ENCODE measurements at regions not wholly inside any gene's neighbourhood (a gene's known extent, or its start where the extent isn't known, plus 50 kb on each side); places are given as distances from the start of the nearest gene placed in this dataset.
A peak's percentile ranks its signal among the peaks of the same experiment; 100 is the strongest.

DNA sequence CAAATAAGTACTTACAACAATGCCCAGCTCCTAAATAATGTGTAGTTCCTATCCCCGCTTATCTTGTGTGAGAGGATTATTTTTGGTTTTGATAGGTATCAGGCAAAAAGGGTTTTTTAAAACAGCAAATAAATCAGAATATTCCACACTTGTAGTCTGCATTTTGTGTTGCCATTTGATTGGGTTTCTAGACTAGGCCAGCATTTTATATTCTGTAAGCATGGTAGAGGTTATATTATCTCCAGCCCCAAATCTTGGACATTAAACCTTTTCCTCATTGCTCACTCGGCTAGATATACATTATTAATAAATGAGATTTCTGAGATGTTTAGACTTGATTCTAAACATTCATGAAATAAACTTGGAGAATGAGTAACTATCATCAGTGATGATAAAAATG, 165.7 kb upstream of the C1orf21 start:
- no peak for DNase-seq

DNA sequence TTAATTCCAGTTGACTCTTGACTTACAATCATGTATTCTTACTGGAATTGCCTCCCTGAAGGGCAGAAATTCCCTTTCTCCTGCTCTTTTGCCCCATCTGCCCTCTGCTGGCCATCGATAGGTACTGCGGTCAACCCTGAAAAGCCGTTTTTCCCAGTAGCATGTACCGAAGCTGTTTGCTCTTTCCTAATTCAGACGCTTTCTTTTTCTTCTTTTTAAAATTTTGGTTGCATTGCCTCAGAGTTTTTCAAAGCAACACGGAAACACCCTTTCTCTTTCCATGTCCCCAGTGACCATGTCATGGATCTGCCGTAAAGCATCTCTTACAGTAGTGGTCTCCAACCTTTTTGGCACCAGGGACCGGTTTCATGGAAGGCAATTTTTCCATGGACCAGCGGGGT, 164.2 kb upstream of the C1orf21 start:
- DNase-seq = no peak

- no peak for DNase-seq
These were observed 163.6 kb upstream of the C1orf21 start for GRCh38 chr1:184223216-184223615.

GRCh38 chr1:184225283-184226099, 161.3 kb upstream of the C1orf21 start:
- peak in 1 of 2 experiments; percentile 19 for DNase-seq

GRCh38 chr1:184226100-184226487, 160.7 kb upstream of the C1orf21 start:
- DNase-seq = no peak

DNA sequence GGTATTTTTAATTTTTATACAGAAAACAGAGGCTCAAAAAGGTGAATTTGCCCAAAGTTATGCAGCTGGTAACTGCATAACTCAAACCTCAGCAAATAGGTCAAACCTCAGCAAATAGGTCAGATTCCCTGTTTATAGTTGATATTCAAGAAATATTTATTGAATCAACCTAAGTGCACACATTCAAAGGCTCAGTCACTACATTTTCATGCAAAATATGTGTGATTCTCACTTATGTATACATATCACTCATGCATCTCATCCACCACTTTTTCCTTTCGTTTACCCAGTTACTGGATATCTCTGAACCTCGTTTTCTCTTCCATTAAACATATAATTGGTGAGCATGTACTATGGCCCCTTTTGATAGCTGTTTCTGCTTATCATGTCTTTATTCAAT, 158.3 kb upstream of the C1orf21 start:
- DNase-seq = no peak

DNA sequence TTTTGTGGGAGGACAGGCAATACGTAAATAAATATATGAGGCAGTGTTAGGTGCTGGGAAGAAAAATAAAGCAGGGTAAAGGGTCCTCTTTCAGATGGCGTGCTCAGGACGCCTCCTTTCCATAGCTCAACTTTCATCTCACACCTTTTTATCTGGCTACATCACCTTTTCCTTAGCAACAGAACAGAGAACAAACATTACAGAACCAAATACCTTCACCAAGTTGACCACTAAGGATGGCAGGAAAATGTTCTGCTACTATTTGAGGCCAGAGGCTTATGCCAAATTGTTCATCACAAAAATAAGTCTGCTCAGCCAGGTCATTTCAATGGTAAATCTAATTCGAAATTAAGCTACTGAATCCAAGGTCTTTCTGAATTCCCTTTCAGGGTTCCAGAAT, 149.2 kb upstream of the C1orf21 start:
- no peak for DNase-seq

GRCh38 chr1:184241446-184241845, 145.4 kb upstream of the C1orf21 start:
- no peak for DNase-seq

DNA sequence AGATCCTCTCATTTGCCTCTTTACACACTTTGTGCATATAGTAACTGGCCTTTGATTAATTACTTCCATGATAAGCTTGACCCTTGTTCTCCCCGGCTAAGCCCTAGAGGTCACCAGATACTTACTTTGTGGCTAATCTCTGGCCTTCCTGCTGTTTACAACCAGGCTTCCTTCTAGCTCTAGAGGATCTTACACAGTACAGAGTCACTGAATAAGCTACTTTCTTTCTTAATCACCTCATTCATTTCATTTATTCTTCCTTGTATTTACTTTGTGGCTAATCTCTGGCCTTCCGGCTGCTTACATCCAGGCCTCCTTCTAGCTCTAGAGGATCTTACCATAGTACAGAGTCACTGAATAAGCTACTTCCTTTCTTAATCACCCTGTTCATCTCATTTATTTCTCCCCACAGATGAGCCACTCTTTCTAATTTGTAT, 144.3 kb upstream of the C1orf21 start:
- no peak for DNase-seq

DNA sequence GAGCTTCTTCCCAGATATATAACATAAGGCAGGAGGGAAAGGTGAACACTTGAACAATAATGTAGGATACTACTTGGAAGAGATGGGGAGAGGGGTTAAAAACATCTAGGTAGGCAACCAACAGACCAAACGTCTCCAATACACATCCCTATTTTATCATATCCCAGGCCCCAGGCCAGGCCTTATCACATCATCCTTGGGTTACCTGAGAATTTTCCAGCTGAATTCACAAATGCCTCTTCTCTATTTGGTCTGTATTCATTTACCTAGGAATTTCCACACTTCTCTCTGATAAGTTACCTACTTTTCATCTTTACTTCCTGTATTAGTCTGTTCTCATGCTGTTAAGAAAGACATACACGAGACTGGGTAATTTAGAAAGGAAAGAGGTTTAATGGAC, 141.9 kb upstream of the C1orf21 start:
- no peak for DNase-seq

DNA sequence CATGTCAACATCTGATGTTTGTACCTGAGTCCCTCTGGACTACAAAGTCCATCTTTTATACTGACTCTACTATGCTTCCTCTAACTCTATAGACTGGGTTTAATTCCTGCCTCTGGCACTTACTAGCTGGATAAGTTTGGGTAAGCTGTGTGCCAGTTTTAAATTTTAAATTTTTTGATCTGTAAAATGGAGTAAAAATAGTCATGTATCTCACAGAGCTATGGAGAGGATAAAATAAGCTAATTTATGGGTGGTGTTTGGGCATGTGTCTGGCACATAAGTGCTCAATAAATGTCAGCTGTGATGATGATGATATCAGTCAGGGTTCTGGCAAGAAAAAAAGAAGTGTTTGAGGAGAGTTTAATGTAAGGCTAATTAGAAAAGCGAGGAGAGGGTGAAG, 139.2 kb upstream of the C1orf21 start:
- no peak for DNase-seq

- no peak for DNase-seq
These were observed 132.9 kb upstream of the C1orf21 start for GRCh38 chr1:184253921-184254320.

DNA sequence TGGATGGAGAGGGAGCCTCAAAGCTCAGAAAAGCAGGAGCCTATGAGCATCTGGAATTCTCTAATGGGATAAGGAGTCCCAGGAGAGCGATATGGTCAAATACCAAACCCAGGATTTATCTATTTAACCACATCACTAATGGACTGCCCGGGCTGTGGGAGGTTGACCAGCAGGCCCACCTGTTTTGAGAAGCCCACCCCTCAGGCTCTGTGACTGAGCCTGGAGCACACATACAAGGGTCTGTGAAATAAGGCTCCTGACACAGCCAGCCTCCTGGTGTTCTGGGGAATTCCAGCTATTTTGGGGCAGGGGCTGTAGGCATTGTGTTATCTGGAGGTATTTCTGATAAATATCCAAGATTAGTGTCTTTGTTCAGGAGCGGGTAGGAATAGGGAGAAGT, 132.0 kb upstream of the C1orf21 start:
- DNase-seq = no peak

DNA sequence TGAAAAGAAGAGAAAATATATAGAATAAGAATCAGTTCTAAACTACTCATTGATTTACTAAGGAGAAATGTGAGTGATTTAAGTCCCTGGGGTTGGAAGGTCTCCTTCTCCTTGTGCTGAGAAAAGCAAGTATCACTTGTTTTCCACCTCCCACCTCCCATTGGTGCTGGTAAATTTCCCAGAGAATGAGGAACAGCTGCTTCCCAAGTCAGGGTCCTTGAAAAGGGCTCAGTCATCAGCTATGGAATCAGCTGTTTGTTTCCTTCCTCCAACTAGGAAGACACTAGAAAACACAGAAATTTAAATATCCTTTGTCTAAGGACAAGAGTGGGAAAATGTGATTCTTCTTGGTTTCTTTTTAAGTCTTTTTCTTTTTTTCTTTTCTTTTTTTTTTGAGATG, 131.3 kb upstream of the C1orf21 start:
- DNase-seq = no peak

- no peak for DNase-seq
These were observed 129.0 kb upstream of the C1orf21 start for GRCh38 chr1:184257873-184258272.

- DNase-seq = no peak
These were observed 128.3 kb upstream of the C1orf21 start for GRCh38 chr1:184258525-184258924.

GRCh38 chr1:184260382-184260781, 126.4 kb upstream of the C1orf21 start:
- no peak for DNase-seq

DNA sequence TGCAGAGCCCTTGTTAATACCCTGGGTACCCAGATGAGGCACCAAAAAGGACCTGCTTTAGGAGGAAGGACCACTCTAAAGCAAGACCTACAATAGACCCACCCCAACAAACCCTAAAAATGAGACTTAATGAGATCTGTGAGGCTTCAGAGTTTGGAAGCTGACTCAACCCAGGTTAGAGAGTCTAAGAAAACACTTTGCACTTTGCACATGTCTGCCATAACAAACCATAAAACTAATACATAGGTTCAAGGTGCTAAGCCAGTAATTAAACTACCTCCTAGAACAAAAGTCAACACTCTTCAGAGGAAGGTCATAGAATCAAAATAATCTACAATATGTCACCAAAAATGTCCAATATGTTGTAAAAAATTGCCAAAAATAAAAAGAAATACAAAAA, 124.7 kb upstream of the C1orf21 start:
- no peak for DNase-seq

- no peak for DNase-seq
These were observed 119.1 kb upstream of the C1orf21 start for GRCh38 chr1:184267747-184268146.

DNA sequence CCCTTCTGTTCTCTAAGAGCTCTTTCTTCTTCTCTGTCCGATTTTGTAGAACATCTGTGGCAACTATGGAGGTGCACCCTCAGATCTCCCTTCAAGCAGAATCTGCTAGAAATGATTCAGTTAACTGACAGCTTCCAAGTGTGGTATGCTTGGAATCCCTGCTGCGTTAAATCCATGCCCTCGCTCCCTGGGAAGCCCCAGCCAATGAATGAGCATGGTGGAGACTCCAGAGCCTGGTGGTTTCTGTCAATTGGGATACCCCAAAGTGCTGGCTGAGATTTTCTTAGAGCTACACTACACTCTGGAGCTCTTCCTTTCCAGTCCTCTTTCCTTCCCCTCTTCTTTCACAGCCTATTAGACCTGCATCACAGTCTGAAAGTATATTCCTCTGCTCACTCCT, 116.3 kb upstream of the C1orf21 start:
- DNase-seq = no peak

DNA sequence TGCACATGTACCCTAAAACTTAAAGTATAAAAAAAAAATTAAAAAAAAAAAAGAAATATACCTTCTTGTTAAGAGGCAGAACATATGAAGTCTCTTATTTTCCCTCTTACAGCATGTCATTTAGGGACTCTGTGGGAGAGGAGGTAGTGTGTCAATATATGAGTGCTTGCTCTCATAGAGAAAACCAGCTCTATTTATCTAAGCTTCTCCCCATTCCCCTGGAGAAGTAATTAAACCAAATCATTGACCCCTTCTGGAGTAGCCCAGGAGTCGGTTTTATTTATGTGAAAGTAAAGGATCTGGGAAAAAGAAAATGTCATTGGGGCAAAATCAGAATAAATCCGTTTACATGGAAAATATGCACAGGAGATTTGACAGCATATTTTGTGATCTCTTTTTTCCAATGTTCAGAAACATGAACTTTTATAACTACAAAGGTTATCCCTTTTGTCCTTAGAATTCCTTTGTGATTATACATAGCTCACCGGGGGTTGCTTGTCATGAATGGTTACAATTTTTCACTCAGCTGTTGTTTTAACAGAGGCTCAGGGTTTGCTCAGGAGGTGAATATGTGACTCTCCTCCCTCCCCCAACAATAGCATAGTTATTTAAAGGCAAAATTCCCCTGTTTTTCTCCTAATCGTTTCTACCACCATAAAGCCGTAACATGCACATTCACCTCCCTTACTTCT, 114.5 kb upstream of the C1orf21 start:
- DNase-seq = no peak

DNA sequence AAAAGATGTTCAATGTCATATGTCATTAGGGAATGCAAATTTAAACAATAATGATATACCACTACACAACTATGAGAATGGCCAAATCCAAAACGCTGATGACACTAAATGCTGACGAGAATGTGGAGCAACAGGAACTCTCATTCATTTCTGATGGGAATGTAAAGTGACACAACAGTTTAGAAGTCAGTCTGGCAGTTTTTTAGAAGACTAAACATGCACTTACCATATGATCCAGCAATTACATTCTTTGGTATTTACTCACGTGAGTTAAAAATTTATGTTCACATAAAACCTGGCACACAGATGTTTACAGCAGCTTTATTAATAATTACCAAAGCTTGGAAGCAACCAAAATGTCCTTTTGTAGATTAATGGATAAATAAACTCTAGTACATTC, 110.4 kb upstream of the C1orf21 start:
- DNase-seq = no peak

- DNase-seq = no peak
These were observed 106.8 kb upstream of the C1orf21 start for GRCh38 chr1:184279911-184280458.

- DNase-seq = no peak
These were observed 102.8 kb upstream of the C1orf21 start for GRCh38 chr1:184283999-184284398.
